PC-9 (cell line): ENCODE measurements at regions not wholly inside any gene's neighbourhood (a gene's known extent, or its start where the extent isn't known, plus 50 kb on each side); places are given as distances from the start of the nearest gene placed in this dataset.

Experiments
- BruUV-seq: library from RNA; stranded (reverse); fragments of 400-500 nt; replicated peaks from 2 replicates; lab custom pipeline; 2021; lab: Mats Ljungman, UMichigan
- CTCF ChIA-PET: fragments of 300-600 bp; sonication (Branson Sonifier 250); formaldehyde crosslinking; loops from one replicate; lab custom pipeline; 2022; ENCODE audit warnings: antibody characterized with exemption; lab: Charles Lee
- POLR2A ChIA-PET: fragments of 300-600 bp; sonication (Branson Sonifier 250); formaldehyde crosslinking; loops from one replicate; lab custom pipeline; 2022; ENCODE audit warnings: antibody characterized with exemption; ENCODE audit not compliant: unreplicated experiment; lab: Charles Lee
- DNase-seq, 2 experiments: peaks; one replicate each; pipeline versions ENCODE4 v3.0.0 to v3.0.0-alpha.2; 2015 to 2022; ENCODE audit warnings: mixed read lengths in 1 of 2
- H2AFZ ChIP-seq: fragments of 200-600 bp; sonication (generic); 2 replicates; pipeline ENCODE4 v1.8.1; 2017; ENCODE audit warnings: antibody characterized with exemption
- H3F3A ChIP-seq: fragments of 200-600 bp; sonication (generic); 2 replicates; pipeline ENCODE4 v1.8.1; 2017; ENCODE audit warnings: antibody characterized with exemption, mild to moderate bottlenecking, low read depth; ENCODE audit not compliant: insufficient read depth
- H3K27ac ChIP-seq: fragments of 200-600 bp; sonication (generic); 2 replicates; pipeline ENCODE4 v1.6.1; 2016; ENCODE audit warnings: mixed run types
- H3K27me3 ChIP-seq: fragments of 200-600 bp; sonication (generic); 2 replicates; pipeline ENCODE4 v1.6.1; 2016; ENCODE audit warnings: low read depth, mixed run types; ENCODE audit not compliant: insufficient read depth
- H3K36me3 ChIP-seq: fragments of 200-600 bp; sonication (generic); 2 replicates; pipeline ENCODE4 v1.6.1; 2016; ENCODE audit warnings: low read depth, mixed run types
- H3K4me1 ChIP-seq: fragments of 200-600 bp; sonication (generic); replicated peaks from 2 replicates; pipeline ENCODE4 v1.6.1; 2016; ENCODE audit warnings: mixed run types; ENCODE audit not compliant: insufficient read depth
- H3K4me2 ChIP-seq: fragments of 200-600 bp; sonication (generic); 2 replicates; pipeline ENCODE4 v1.6.1; 2017; ENCODE audit warnings: mixed run types
- H3K4me3 ChIP-seq: fragments of 200-600 bp; sonication (generic); 2 replicates; pipeline ENCODE4 v1.6.1; 2016; ENCODE audit warnings: mixed run types
- H3K79me2 ChIP-seq: fragments of 200-600 bp; sonication (generic); 2 replicates; pipeline ENCODE4 v1.6.1; 2017; ENCODE audit warnings: low read depth, mixed run types
- H3K9me2 ChIP-seq: fragments of 200-600 bp; sonication (generic); 2 replicates; pipeline ENCODE4 v1.8.1; 2017; ENCODE audit warnings: mild to moderate bottlenecking; ENCODE audit not compliant: insufficient read depth
- H3K9me3 ChIP-seq: fragments of 200-600 bp; sonication (generic); 2 replicates; pipeline ENCODE4 v1.8.1; 2016; ENCODE audit warnings: low read depth; ENCODE audit not compliant: insufficient read depth
- H4K20me1 ChIP-seq: fragments of 200-600 bp; sonication (generic); 2 replicates; pipeline ENCODE4 v1.8.1; 2017; ENCODE audit not compliant: insufficient read depth
- EZH2 ChIP-seq: fragments of 200-600 bp; sonication (generic); IDR thresholded peaks from 2 replicates; pipeline ENCODE4 v1.8.0; 2017; ENCODE audit warnings: antibody characterized with exemption, low read depth
- intact Hi-C: fragments of 100-400 bp; cut with micrococcal nuclease; formaldehyde crosslinking; loops from one replicate; pipeline ENCODE4 v1.10.0; 2022; ENCODE audit not compliant: unreplicated experiment
- TF ChIP-seq, protein P1 (sequence below): fragments of 200-600 bp; sonication (generic); conservative IDR thresholded peaks from 2 replicates; pipeline ENCODE4 v1.6.1; 2017; ENCODE audit warnings: mixed run types, antibody characterized with exemption, mild to moderate bottlenecking, moderate library complexity

DNA sequence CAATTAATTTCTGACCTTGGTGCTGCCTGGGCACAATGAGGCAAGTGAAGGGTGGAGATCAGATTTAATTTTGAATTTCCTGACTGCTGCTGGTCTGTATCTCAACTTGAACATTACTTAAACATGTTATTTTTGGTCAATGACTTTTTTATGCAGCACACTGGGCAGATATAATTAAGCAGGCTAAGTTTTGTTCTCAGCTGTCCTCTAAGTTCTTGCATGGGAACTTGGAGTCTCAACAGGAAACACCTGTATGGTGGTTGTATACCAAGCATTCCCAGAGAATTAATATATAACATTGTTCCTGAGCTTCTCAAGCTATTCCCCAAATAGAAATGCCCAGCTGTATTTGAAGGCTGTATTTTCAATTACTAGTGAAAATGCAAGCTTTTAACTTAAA, 113.5 kb upstream of the EDNRB start:
- CTCF ChIA-PET = no interaction called here
- H3K9me2 ChIP-seq = no peaks in the 10 kb centered on the region; the same call in 1 of the 2 replicates

DNA sequence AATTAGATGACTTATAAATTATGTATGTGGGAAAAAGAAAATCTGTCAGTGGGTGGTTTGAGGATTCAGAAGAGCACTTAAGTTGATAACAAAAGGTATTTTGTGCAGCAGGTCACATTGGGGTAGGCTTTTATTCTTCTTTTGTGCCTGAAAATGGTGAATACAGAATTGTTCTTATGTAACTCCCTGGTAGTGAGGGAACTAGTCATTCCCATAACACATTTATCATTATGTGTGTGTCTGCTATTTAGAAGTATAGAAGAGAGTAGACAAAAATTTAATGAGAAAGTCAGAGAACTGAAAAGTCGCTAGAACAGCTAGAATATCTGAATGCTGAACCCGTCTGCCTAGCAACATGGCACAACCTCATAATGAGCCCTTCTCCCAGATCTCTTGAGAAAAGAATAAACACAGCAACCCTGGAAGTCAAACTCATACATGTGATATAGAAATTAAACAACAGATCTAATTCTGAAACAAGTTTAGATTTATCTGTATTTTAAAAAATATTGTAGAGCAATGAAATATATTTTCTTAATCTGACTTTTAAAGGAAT, 111.8 kb upstream of the EDNRB start:
- BruUV-seq = no TSS peak
- no peaks in the 10 kb centered on the region for H3K9me3 ChIP-seq
- H2AFZ ChIP-seq = no peak overlapping the region
- intact Hi-C loops = no loop called here
- no peak overlapping the region for H3K4me3 ChIP-seq
- no peaks in the 10 kb centered on the region for H3K36me3 ChIP-seq
- no peaks in the 10 kb centered on the region for H3K27me3 ChIP-seq
- no peaks in the 10 kb centered on the region for H3K79me2 ChIP-seq
- POLR2A ChIA-PET = no interaction called here
- no peak for DNase-seq
- H3F3A ChIP-seq = no peaks in the 10 kb centered on the region; the same call in 1 of the 2 replicates
- H3K9me2 ChIP-seq = no peaks in the 10 kb centered on the region
- CTCF ChIA-PET = no interaction called here
- H4K20me1 ChIP-seq = no peaks in the 10 kb centered on the region
- TF ChIP-seq, protein P1, sequence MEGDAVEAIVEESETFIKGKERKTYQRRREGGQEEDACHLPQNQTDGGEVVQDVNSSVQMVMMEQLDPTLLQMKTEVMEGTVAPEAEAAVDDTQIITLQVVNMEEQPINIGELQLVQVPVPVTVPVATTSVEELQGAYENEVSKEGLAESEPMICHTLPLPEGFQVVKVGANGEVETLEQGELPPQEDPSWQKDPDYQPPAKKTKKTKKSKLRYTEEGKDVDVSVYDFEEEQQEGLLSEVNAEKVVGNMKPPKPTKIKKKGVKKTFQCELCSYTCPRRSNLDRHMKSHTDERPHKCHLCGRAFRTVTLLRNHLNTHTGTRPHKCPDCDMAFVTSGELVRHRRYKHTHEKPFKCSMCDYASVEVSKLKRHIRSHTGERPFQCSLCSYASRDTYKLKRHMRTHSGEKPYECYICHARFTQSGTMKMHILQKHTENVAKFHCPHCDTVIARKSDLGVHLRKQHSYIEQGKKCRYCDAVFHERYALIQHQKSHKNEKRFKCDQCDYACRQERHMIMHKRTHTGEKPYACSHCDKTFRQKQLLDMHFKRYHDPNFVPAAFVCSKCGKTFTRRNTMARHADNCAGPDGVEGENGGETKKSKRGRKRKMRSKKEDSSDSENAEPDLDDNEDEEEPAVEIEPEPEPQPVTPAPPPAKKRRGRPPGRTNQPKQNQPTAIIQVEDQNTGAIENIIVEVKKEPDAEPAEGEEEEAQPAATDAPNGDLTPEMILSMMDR = no peak
- no peak for TF ChIP-seq EZH2
- no peaks in the 10 kb centered on the region for H3K4me1 ChIP-seq
- H3K27ac ChIP-seq = no peak overlapping the region
- H3K4me2 ChIP-seq = no peak overlapping the region

More for the DNA sequence above, 113.5 kb upstream of the EDNRB start:
- Histone ChIP-seq H3K79me2 (no peaks in the 10 kb centered on the region), H3K4me3 (no peak overlapping the region), H3K27me3 (no peaks in the 10 kb centered on the region), H2AFZ (no peak overlapping the region), H3K9me3 (no peaks in the 10 kb centered on the region), H3F3A (no peaks in the 10 kb centered on the region; the same call in 1 of the 2 replicates), H3K4me1 (no peaks in the 10 kb centered on the region), H3K36me3 (no peaks in the 10 kb centered on the region), H3K4me2 (no peak overlapping the region), H4K20me1 (no peaks in the 10 kb centered on the region), H3K27ac (no peak overlapping the region)
- POLR2A ChIA-PET = no interaction called here
- no peak for TF ChIP-seq EZH2
- TF ChIP-seq, protein P1 = no peak
- intact Hi-C loops = no loop called here
- BruUV-seq = no TSS peak
- no peak for DNase-seq

DNA sequence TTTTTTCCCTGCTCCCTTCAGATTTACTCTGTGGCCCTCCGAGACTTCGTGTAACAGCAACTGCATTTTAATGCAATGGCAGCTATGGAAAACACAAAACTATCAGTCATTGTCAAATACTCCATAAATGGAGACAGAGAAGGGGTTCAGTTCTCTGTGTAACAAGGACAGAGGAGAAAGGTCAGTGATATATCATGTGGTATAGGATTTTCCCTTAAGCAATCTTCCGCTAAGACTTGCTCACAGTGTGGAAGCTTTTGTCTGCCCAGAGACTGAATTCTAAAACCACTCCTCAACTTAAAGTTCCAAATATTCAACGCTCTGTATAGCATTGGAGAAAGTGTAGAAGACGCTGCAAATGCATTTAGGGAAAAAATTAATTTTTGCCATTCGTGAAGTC, 111.3 kb upstream of the EDNRB start:
- Histone ChIP-seq H3K9me2 (no peaks in the 10 kb centered on the region), H3K27me3 (no peaks in the 10 kb centered on the region), H3K36me3 (no peaks in the 10 kb centered on the region), H3K9me3 (no peaks in the 10 kb centered on the region), H4K20me1 (no peaks in the 10 kb centered on the region), H3F3A (no peaks in the 10 kb centered on the region; the same call in 1 of the 2 replicates), H3K4me1 (no peaks in the 10 kb centered on the region), H3K79me2 (no peaks in the 10 kb centered on the region), H3K4me2 (no peak overlapping the region), H2AFZ (no peak overlapping the region), H3K27ac (no peak overlapping the region), H3K4me3 (no peak overlapping the region)
- TF ChIP-seq EZH2 = no peak
- TF ChIP-seq, protein P1 = no peak
- ChIA-PET POLR2A (no interaction called here), CTCF (no interaction called here)
- DNase-seq = no peak
- no TSS peak for BruUV-seq
- intact Hi-C loops = no loop called here
